ENCODE measurements at regions not wholly inside any gene's neighbourhood (a gene's known extent, or its start where the extent isn't known, plus 50 kb on each side); places are given as distances from the start of the nearest gene placed in this dataset.

DNA sequence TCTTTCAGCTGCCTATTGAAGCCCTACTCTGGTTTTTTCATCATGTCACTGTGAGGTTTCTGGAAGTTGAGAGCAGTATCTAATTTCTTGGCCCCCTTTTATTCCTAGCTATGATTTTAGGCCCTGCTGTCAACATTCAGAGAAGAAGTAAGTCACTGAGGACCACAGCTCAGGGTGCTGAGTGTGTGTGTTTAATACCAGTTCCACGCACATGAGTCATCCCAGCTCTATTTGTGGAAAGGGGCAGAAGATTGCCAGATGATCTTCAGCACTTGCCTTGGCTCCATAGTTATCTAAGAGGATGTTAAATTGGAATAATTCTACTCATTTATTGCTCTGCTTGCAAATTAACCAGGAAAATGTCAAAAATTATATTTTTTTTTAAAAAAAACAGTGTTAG lies 65.5 kb upstream of the SLC38A4 start:
- TF ChIP-seq, protein P1, sequence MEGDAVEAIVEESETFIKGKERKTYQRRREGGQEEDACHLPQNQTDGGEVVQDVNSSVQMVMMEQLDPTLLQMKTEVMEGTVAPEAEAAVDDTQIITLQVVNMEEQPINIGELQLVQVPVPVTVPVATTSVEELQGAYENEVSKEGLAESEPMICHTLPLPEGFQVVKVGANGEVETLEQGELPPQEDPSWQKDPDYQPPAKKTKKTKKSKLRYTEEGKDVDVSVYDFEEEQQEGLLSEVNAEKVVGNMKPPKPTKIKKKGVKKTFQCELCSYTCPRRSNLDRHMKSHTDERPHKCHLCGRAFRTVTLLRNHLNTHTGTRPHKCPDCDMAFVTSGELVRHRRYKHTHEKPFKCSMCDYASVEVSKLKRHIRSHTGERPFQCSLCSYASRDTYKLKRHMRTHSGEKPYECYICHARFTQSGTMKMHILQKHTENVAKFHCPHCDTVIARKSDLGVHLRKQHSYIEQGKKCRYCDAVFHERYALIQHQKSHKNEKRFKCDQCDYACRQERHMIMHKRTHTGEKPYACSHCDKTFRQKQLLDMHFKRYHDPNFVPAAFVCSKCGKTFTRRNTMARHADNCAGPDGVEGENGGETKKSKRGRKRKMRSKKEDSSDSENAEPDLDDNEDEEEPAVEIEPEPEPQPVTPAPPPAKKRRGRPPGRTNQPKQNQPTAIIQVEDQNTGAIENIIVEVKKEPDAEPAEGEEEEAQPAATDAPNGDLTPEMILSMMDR (conservative IDR thresholded peaks at IDR 0.05; ENCODE audit: low read depth, low read length) = no peak
- TF ChIP-seq EZH2 (IDR thresholded peaks at IDR 0.05; ENCODE audit: low read length, unreplicated experiment) (no peak), EZH2phosphoT487 (IDR thresholded peaks at IDR 0.05; ENCODE audit: borderline replicate concordance, low read length) (no peak)

Data from PC-3 (cell line).